GM23338 (cell line): ENCODE measurements at regions not wholly inside any gene's neighbourhood (a gene's known extent, or its start where the extent isn't known, plus 50 kb on each side); places are given as distances from the start of the nearest gene placed in this dataset.

Experiments
- ATAC-seq: fragments of 200-7000 bp; cut with Tn5 transposase; 3 replicates; pipeline ENCODE4 v1.9.1; 2020
- DNase-seq: peaks from one replicate; pipeline ENCODE4 v3.0.0-alpha.2; 2015; ENCODE audit warnings: low spot score
- H2AFZ ChIP-seq: fragments of 200-600 bp; sonication (generic); 2 replicates; pipeline ENCODE4 v1.8.0; 2016; ENCODE audit warnings: antibody characterized with exemption, mild to moderate bottlenecking, moderate library complexity
- H3F3A ChIP-seq: fragments of 200-600 bp; sonication (generic); replicated peaks from 2 replicates; pipeline ENCODE4 v1.8.0; 2017; ENCODE audit warnings: antibody characterized with exemption, mixed run types, low read depth
- H3K27ac ChIP-seq: fragments of 200-600 bp; sonication (generic); 2 replicates; pipeline ENCODE4 v1.6.1; 2016; ENCODE audit warnings: low read depth
- H3K27me3 ChIP-seq: fragments of 200-600 bp; sonication (generic); 2 replicates; pipeline ENCODE4 v1.8.0; 2016; ENCODE audit warnings: mild to moderate bottlenecking, mixed run types, moderate library complexity; ENCODE audit not compliant: insufficient read depth
- H3K36me3 ChIP-seq: fragments of 200-600 bp; sonication (generic); 2 replicates; pipeline ENCODE4 v1.8.0; 2016; ENCODE audit warnings: mild to moderate bottlenecking; ENCODE audit not compliant: insufficient read depth
- H3K4me1 ChIP-seq: fragments of 200-600 bp; sonication (generic); 2 replicates; pipeline ENCODE4 v1.8.0; 2016; ENCODE audit warnings: mild to moderate bottlenecking, moderate library complexity; ENCODE audit not compliant: insufficient read depth
- H3K4me2 ChIP-seq: fragments of 200-600 bp; sonication (generic); 2 replicates; pipeline ENCODE4 v1.7.1; 2017; ENCODE audit warnings: mixed run types
- H3K4me3 ChIP-seq: fragments of 200-600 bp; sonication (generic); 2 replicates; pipeline ENCODE4 v1.6.1; 2016; ENCODE audit warnings: mixed run types
- H3K79me2 ChIP-seq: fragments of 200-600 bp; sonication (generic); replicated peaks from 2 replicates; pipeline ENCODE4 v1.8.0; 2017; ENCODE audit warnings: mild to moderate bottlenecking; ENCODE audit not compliant: insufficient read depth
- H3K9me2 ChIP-seq: fragments of 200-600 bp; sonication (generic); 2 replicates; pipeline ENCODE4 v1.8.0; 2017; ENCODE audit not compliant: insufficient read depth
- H4K20me1 ChIP-seq: fragments of 200-600 bp; sonication (generic); replicated peaks from 2 replicates; pipeline ENCODE4 v1.8.0; 2017; ENCODE audit warnings: mild to moderate bottlenecking; ENCODE audit not compliant: insufficient read depth
- H3K27ac Mint-ChIP-seq: 2 replicates; pipeline ENCODE4 v1.8.0; 2020; ENCODE audit warnings: inconsistent platforms, mild to moderate bottlenecking, moderate library complexity, mixed read lengths
- H3K27me3 Mint-ChIP-seq: 3 replicates; pipeline ENCODE4 v1.8.0; 2022; ENCODE audit warnings: low read depth, mild to moderate bottlenecking, moderate library complexity, mixed read lengths, inconsistent platforms; ENCODE audit not compliant: insufficient read depth, poor library complexity
- H3K36me3 Mint-ChIP-seq: 3 replicates; pipeline ENCODE4 v1.8.0; 2021; ENCODE audit warnings: low read depth, mild to moderate bottlenecking, inconsistent platforms, moderate library complexity, mixed read lengths
- H3K4me1 Mint-ChIP-seq: 3 replicates; pipeline ENCODE4 v1.8.0; 2020; ENCODE audit warnings: mild to moderate bottlenecking, inconsistent platforms, mixed read lengths
- H3K4me3 Mint-ChIP-seq: 3 replicates; pipeline ENCODE4 v1.8.0; 2021; ENCODE audit warnings: moderate library complexity, mild to moderate bottlenecking, inconsistent platforms, mixed read lengths
- H3K9me3 Mint-ChIP-seq: 3 replicates; pipeline ENCODE4 v1.8.0; 2020; ENCODE audit warnings: moderate library complexity, mild to moderate bottlenecking, inconsistent platforms, mixed read lengths
- CREB1 ChIP-seq: fragments of 250-450 bp; sonication (Bioruptor Pico); IDR thresholded peaks from 2 replicates; pipeline ENCODE4 v1.5.0; 2020; ENCODE audit warnings: low read depth, mild to moderate bottlenecking, moderate library complexity
- EZH2 ChIP-seq: fragments of 200-600 bp; sonication (generic); IDR thresholded peaks from one replicate; pipeline ENCODE4 v1.8.0; 2017; ENCODE audit warnings: antibody characterized with exemption, mild to moderate bottlenecking, low read depth; ENCODE audit not compliant: unreplicated experiment
- EZH2phosphoT487 ChIP-seq: fragments of 200-600 bp; sonication (generic); IDR thresholded peaks from one replicate; pipeline ENCODE4 v1.8.1; 2018; ENCODE audit warnings: antibody characterized with exemption; ENCODE audit not compliant: unreplicated experiment
- JUNB ChIP-seq: IDR thresholded peaks from one replicate; pipeline ENCODE4 v1.6.1; 2016; ENCODE audit warnings: antibody characterized with exemption; ENCODE audit not compliant: unreplicated experiment
- NANOG ChIP-seq: IDR thresholded peaks from 2 replicates; pipeline ENCODE4 v1.6.1; 2016; ENCODE audit warnings: antibody characterized with exemption, borderline replicate concordance
- STAT1 ChIP-seq: IDR thresholded peaks from one replicate; pipeline ENCODE4 v1.6.1; 2016; ENCODE audit warnings: antibody characterized with exemption; ENCODE audit not compliant: unreplicated experiment
- ZNF114 ChIP-seq: fragments of 250-450 bp; sonication (Bioruptor Pico); IDR thresholded peaks from 2 replicates; pipeline ENCODE4 v1.5.0; 2020; ENCODE audit warnings: mild to moderate bottlenecking, moderate library complexity
- ZNF331 ChIP-seq: fragments of 250-450 bp; sonication (Bioruptor Pico); IDR thresholded peaks from 2 replicates; pipeline ENCODE4 v1.5.0; 2020; ENCODE audit warnings: low read depth, mild to moderate bottlenecking, moderate library complexity
- TF ChIP-seq, protein P1 (sequence below), 2 experiments: fragments of 200-600 bp in 1 of 2; sonication (generic) in 1 of 2; conservative IDR thresholded peaks; 2 replicates each; pipeline versions ENCODE4 v1.5.1 to v1.6.1; 2016 to 2017; ENCODE audit warnings: antibody characterized with exemption in 2 of 2, low read depth in 2 of 2, mild to moderate bottlenecking in 2 of 2, moderate library complexity in 1 of 2
- TF ChIP-seq, protein P2 (sequence below): IDR thresholded peaks from 2 replicates; pipeline ENCODE4 v1.6.1; 2016; ENCODE audit warnings: antibody characterized with exemption
- TF ChIP-seq, protein P3 (sequence below): IDR thresholded peaks from one replicate; pipeline ENCODE4 v1.6.1; 2018; ENCODE audit warnings: antibody characterized with exemption; ENCODE audit not compliant: unreplicated experiment

DNA sequence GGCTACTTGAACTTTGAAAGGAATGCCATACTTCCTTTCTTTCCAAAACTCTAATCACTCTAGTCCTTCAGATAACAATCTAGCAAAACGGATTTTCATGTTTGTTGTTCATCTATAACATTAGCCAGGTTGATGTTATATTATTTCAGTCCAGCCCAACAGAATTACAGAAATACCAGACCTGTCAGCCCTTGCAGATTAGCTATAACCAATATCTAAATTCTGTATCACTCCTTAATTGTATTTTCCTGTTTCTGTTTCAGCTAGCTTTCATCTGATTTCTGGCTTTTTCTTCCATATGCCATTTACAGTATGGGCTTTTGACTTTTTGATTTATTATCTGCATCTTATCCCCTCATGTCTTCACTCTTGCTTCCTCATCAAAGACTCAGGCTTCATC, 479.8 kb upstream of the CDH8 start:
- no peak for DNase-seq
- no peaks in the 10 kb centered on the region for H3F3A ChIP-seq
- no peaks in the 10 kb centered on the region; the same call in 1 of the 2 replicates for H3K9me2 ChIP-seq
- no peak for ATAC-seq
- H3K36me3 ChIP-seq, result no peaks in the 10 kb centered on the region
- Mint-ChIP-seq H3K4me1 (peaks cover 5% of the 10 kb centered on the region; the same call in 2 of the 3 replicates), H3K9me3 (no peaks in the 10 kb centered on the region), H3K4me3 (no peak overlapping the region), H3K36me3 (no peaks in the 10 kb centered on the region), H3K27me3 (peaks cover 3% of the 10 kb centered on the region), H3K27ac (no peak overlapping the region)
- no peak for TF ChIP-seq JUNB
- no peak for TF ChIP-seq ZNF331 (CRISPR knock-in tag)
- H3K4me1 ChIP-seq, result no peaks in the 10 kb centered on the region
- H3K4me2 ChIP-seq, result no peak overlapping the region
- H3K4me3 ChIP-seq, result no peak overlapping the region
- H3K27ac ChIP-seq, result no peak overlapping the region
- no peaks in the 10 kb centered on the region for H3K79me2 ChIP-seq
- H4K20me1 ChIP-seq, result no peaks in the 10 kb centered on the region
- H2AFZ ChIP-seq, result no peak overlapping the region
- no peaks in the 10 kb centered on the region for H3K27me3 ChIP-seq

DNA sequence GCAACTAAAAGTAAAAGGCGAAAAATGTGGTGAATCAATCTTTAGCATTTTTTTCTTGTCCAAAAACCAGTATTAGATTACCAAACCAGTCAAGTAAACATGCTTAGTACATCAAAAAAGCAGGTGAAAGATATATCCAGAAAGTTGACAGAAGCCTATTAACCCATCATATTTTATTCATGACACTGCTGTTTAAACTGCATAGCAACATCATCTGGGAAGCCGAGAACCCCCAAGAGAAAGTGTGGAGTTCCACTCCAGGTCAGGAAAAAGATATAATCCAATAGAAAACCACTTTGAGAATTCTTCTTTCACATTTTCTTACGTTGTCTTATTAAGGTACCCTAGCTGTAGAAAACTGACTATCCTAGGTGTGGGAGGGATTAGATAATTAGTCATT, 466.8 kb upstream of the CDH8 start:
- H2AFZ ChIP-seq, result no peak overlapping the region
- H3K4me3 ChIP-seq, result no peak overlapping the region
- Mint-ChIP-seq H3K36me3 (peaks cover 5% of the 10 kb centered on the region; the same call in 1 of the 3 replicates), H3K27ac (no peak overlapping the region), H3K27me3 (no peaks in the 10 kb centered on the region), H3K4me1 (peaks cover 16% of the 10 kb centered on the region), H3K4me3 (no peak overlapping the region), H3K9me3 (no peaks in the 10 kb centered on the region; the same call in 2 of the 3 replicates)
- DNase-seq, result no peak
- peaks cover 6% of the 10 kb centered on the region for H3K4me1 ChIP-seq
- peaks cover 8% of the 10 kb centered on the region; the same call in 1 of the 2 replicates for H3K9me2 ChIP-seq
- no peaks in the 10 kb centered on the region for H3K27me3 ChIP-seq
- no peak overlapping the region for H3K4me2 ChIP-seq
- ATAC-seq, result no peak
- H3K79me2 ChIP-seq, result no peaks in the 10 kb centered on the region
- no peaks in the 10 kb centered on the region for H4K20me1 ChIP-seq
- no peak overlapping the region for H3K27ac ChIP-seq
- no peaks in the 10 kb centered on the region for H3F3A ChIP-seq
- H3K36me3 ChIP-seq, result no peaks in the 10 kb centered on the region
- TF ChIP-seq, protein P1, sequence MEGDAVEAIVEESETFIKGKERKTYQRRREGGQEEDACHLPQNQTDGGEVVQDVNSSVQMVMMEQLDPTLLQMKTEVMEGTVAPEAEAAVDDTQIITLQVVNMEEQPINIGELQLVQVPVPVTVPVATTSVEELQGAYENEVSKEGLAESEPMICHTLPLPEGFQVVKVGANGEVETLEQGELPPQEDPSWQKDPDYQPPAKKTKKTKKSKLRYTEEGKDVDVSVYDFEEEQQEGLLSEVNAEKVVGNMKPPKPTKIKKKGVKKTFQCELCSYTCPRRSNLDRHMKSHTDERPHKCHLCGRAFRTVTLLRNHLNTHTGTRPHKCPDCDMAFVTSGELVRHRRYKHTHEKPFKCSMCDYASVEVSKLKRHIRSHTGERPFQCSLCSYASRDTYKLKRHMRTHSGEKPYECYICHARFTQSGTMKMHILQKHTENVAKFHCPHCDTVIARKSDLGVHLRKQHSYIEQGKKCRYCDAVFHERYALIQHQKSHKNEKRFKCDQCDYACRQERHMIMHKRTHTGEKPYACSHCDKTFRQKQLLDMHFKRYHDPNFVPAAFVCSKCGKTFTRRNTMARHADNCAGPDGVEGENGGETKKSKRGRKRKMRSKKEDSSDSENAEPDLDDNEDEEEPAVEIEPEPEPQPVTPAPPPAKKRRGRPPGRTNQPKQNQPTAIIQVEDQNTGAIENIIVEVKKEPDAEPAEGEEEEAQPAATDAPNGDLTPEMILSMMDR (conservative IDR thresholded peaks at IDR 0.05; ENCODE audit: low read depth in 2 of 2), result no peak
- no peak for TF ChIP-seq EZH2
- no peak for TF ChIP-seq CREB1 (CRISPR knock-in tag)
- TF ChIP-seq, protein P2, sequence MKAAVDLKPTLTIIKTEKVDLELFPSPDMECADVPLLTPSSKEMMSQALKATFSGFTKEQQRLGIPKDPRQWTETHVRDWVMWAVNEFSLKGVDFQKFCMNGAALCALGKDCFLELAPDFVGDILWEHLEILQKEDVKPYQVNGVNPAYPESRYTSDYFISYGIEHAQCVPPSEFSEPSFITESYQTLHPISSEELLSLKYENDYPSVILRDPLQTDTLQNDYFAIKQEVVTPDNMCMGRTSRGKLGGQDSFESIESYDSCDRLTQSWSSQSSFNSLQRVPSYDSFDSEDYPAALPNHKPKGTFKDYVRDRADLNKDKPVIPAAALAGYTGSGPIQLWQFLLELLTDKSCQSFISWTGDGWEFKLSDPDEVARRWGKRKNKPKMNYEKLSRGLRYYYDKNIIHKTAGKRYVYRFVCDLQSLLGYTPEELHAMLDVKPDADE, result no peak
- no peak for TF ChIP-seq ZNF331 (CRISPR knock-in tag)
- no peak for TF ChIP-seq JUNB
- TF ChIP-seq EZH2phosphoT487, result no peak
- no peak for TF ChIP-seq NANOG
- TF ChIP-seq STAT1, result no peak
- TF ChIP-seq, protein P3, sequence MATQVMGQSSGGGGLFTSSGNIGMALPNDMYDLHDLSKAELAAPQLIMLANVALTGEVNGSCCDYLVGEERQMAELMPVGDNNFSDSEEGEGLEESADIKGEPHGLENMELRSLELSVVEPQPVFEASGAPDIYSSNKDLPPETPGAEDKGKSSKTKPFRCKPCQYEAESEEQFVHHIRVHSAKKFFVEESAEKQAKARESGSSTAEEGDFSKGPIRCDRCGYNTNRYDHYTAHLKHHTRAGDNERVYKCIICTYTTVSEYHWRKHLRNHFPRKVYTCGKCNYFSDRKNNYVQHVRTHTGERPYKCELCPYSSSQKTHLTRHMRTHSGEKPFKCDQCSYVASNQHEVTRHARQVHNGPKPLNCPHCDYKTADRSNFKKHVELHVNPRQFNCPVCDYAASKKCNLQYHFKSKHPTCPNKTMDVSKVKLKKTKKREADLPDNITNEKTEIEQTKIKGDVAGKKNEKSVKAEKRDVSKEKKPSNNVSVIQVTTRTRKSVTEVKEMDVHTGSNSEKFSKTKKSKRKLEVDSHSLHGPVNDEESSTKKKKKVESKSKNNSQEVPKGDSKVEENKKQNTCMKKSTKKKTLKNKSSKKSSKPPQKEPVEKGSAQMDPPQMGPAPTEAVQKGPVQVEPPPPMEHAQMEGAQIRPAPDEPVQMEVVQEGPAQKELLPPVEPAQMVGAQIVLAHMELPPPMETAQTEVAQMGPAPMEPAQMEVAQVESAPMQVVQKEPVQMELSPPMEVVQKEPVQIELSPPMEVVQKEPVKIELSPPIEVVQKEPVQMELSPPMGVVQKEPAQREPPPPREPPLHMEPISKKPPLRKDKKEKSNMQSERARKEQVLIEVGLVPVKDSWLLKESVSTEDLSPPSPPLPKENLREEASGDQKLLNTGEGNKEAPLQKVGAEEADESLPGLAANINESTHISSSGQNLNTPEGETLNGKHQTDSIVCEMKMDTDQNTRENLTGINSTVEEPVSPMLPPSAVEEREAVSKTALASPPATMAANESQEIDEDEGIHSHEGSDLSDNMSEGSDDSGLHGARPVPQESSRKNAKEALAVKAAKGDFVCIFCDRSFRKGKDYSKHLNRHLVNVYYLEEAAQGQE, result no peak
- TF ChIP-seq ZNF114 (CRISPR knock-in tag), result no peak
